ENCODE measurements at regions not wholly inside any gene's neighbourhood (a gene's known extent, or its start where the extent isn't known, plus 50 kb on each side); places are given as distances from the start of the nearest gene placed in this dataset.
A peak's percentile ranks its signal among the peaks of the same experiment; 100 is the strongest.

- DNase-seq (ENCODE audit: low spot score), result no peak
Observed at GRCh38 chr5:61622156-61622555, 290.1 kb downstream of the ZSWIM6 start.

GRCh38 chr5:61623401-61624069 lies 291.5 kb downstream of the ZSWIM6 start:
- no peak for DNase-seq (ENCODE audit: low spot score)

GRCh38 chr5:61624553-61625136 lies 292.6 kb downstream of the ZSWIM6 start:
- peak; percentile 85 for DNase-seq (ENCODE audit: low spot score)

- no peak for DNase-seq (ENCODE audit: low spot score)
Observed at GRCh38 chr5:61625137-61625561, 293.1 kb downstream of the ZSWIM6 start.

- DNase-seq (ENCODE audit: low spot score), result peak; percentile 63
Observed at GRCh38 chr5:61625681-61626621, 293.9 kb downstream of the ZSWIM6 start.

GRCh38 chr5:61626639-61627282 lies 294.7 kb downstream of the ZSWIM6 start:
- no peak for DNase-seq (ENCODE audit: low spot score)

GRCh38 chr5:61627531-61627930 lies 295.5 kb downstream of the ZSWIM6 start:
- no peak for DNase-seq (ENCODE audit: low spot score)

- DNase-seq (ENCODE audit: low spot score), result no peak
Observed at GRCh38 chr5:61630908-61631307, 298.9 kb downstream of the ZSWIM6 start.

- DNase-seq (ENCODE audit: low spot score), result peak; percentile 47
Observed at GRCh38 chr5:61631438-61631941, 299.4 kb downstream of the ZSWIM6 start.

- no peak for DNase-seq (ENCODE audit: low spot score)
Observed at GRCh38 chr5:61632064-61632463, 300.0 kb downstream of the ZSWIM6 start.

GRCh38 chr5:61635271-61635670 lies 303.2 kb downstream of the ZSWIM6 start:
- DNase-seq (ENCODE audit: low spot score), result no peak

- no peak for DNase-seq (ENCODE audit: low spot score)
Observed at GRCh38 chr5:61637566-61637965, 305.5 kb downstream of the ZSWIM6 start.

GRCh38 chr5:61638476-61638875 lies 306.4 kb downstream of the ZSWIM6 start:
- DNase-seq (ENCODE audit: low spot score), result no peak

- peak; percentile 19 for DNase-seq (ENCODE audit: low spot score)
Observed at GRCh38 chr5:61640179-61641021, 308.3 kb downstream of the ZSWIM6 start.

- no peak for DNase-seq (ENCODE audit: low spot score)
Observed at GRCh38 chr5:61641748-61642565, 309.9 kb downstream of the ZSWIM6 start.

GRCh38 chr5:61647672-61648071 lies 315.6 kb downstream of the ZSWIM6 start:
- DNase-seq (ENCODE audit: low spot score), result no peak

GRCh38 chr5:61649231-61649630 lies 317.2 kb downstream of the ZSWIM6 start:
- DNase-seq (ENCODE audit: low spot score), result no peak

- no peak for DNase-seq (ENCODE audit: low spot score)
Observed at GRCh38 chr5:61649971-61650370, 317.9 kb downstream of the ZSWIM6 start.

GRCh38 chr5:61650661-61651060 lies 318.6 kb downstream of the ZSWIM6 start:
- no peak for DNase-seq (ENCODE audit: low spot score)

GRCh38 chr5:61651195-61651594 lies 319.1 kb downstream of the ZSWIM6 start:
- DNase-seq (ENCODE audit: low spot score), result no peak
